Lower lobe of right lung (tissue), 2 donors: ENCODE measurements at regions not wholly inside any gene's neighbourhood (a gene's known extent, or its start where the extent isn't known, plus 50 kb on each side); places are given as distances from the start of the nearest gene placed in this dataset.
A peak's percentile ranks its signal among the peaks of the same experiment; 100 is the strongest.
"Not testable (repeated sequence)": the region's sequence is repeated elsewhere in the genome, so short reads cannot be mapped to it uniquely, and the experiment has no call there.

ENCODE experiments used
- ATAC-seq, 2 donors: fragments of 200-7000 bp; cut with Tn5 transposase; one replicate each; pipeline ENCODE4 v1.9.1; 2020 to 2022; ENCODE audit warnings: mild to moderate bottlenecking in 2 of 2, moderate library complexity in 2 of 2
- DNase-seq: peaks from one replicate; pipeline ENCODE4 v3.0.0-alpha.2; 2020
- H3K27ac ChIP-seq: fragments of 200-600 bp; one replicate; pipeline ENCODE4 v1.8.0; 2022
- H3K27me3 ChIP-seq: fragments of 200-600 bp; one replicate; pipeline ENCODE4 v1.8.0; 2022; ENCODE audit warnings: low read depth
- H3K36me3 ChIP-seq: fragments of 200-600 bp; one replicate; pipeline ENCODE4 v1.8.0; 2022; ENCODE audit warnings: mild to moderate bottlenecking
- H3K4me1 ChIP-seq: fragments of 200-600 bp; one replicate; pipeline ENCODE4 v1.8.0; 2022
- H3K4me3 ChIP-seq: fragments of 200-600 bp; one replicate; pipeline ENCODE4 v1.8.0; 2022; ENCODE audit warnings: mild to moderate bottlenecking
- H3K9me3 ChIP-seq: fragments of 200-600 bp; one replicate; pipeline ENCODE4 v1.8.0; 2022
- intact Hi-C: fragments of 100-400 bp; cut with DNase I; formaldehyde crosslinking; loops from one replicate; pipeline ENCODE4 v1.11.0; 2022
- donor health status: DM: no; HTN: yes; CAD: no; lungs with severe emphysema.

DNA sequence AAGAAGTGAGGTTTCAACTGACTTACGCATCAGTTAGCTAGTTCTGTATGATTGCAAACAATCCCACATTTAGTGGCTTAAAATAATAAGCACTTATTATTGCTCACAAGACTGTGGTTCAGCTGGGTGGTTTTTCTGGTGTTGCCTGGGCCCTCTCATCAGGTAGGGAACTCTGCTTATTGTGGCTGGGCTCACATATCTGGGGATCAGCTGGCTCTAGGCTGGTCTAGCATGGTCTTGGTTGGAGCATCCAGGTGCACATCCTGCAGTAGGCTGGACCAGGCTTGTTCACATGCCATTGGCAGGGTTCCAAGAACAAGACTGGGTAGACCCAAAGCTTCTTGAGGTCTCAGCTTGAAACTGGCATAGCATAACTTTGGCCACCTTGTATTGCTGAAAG is 317.4 kb upstream of the NOTCH2NLA start:
- H3K27me3 ChIP-seq, intact Hi-C loops, DNase-seq, H3K36me3 ChIP-seq, H3K27ac ChIP-seq, H3K4me1 ChIP-seq, H3K9me3 ChIP-seq, H3K4me3 ChIP-seq, ATAC-seq: not testable (repeated sequence)

DNA sequence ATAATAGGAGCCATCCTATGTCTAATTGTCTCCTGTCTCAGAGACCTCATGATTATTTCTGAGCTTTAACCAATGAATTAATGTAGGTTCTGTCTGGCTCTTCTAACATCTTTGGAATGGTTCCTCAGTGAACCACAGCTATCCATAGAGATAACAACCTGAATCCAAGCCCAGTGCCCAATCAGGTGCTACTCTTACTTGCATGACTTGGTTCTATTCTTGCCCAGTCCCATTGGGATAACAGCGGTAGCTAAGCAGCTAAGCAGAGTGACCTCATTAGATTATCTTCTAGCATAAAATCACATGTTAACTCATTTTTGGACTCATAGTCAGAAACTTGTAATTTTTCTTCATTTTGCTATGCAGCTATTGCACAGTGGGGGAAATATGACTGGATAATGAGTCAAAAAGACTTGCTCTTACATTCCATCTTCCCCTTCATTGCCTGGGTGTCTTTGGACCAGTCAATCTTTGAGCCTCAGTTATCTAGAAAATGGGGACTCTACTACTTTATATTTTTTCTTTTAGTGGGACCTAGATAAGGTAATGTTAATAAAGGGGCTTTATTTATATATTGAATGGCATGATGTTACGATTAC is 309.1 kb upstream of the NOTCH2NLA start:
- intact Hi-C loops, result not testable (repeated sequence)

DNA sequence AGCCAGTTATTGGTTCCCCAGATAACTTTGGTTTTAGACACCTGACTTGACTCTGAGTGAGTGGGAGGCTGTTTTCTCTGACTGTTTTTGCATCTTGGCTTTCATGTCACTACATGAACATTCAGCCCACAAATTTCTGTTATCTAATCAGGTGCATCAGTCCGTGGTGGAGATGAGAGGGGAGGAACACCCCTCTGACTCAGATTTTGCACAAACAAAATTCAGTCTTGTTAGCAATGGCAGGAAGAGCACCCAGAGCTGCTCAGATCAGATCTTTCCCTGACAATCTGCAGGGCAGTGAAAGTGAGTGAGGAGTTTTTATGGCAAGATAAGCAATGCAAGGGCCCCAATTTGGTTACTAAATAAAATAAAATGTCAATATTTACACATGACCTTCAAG is 307.2 kb upstream of the NOTCH2NLA start:
- H3K4me3 ChIP-seq, H3K36me3 ChIP-seq, H3K27me3 ChIP-seq, H3K9me3 ChIP-seq, ATAC-seq, H3K27ac ChIP-seq, DNase-seq, H3K4me1 ChIP-seq, intact Hi-C loops: not testable (repeated sequence)

More for the DNA sequence above, 309.1 kb upstream of the NOTCH2NLA start:
- H3K36me3 ChIP-seq, H3K4me3 ChIP-seq, ATAC-seq, H3K4me1 ChIP-seq, H3K27me3 ChIP-seq, H3K9me3 ChIP-seq, H3K27ac ChIP-seq, DNase-seq: not testable (repeated sequence)

DNA sequence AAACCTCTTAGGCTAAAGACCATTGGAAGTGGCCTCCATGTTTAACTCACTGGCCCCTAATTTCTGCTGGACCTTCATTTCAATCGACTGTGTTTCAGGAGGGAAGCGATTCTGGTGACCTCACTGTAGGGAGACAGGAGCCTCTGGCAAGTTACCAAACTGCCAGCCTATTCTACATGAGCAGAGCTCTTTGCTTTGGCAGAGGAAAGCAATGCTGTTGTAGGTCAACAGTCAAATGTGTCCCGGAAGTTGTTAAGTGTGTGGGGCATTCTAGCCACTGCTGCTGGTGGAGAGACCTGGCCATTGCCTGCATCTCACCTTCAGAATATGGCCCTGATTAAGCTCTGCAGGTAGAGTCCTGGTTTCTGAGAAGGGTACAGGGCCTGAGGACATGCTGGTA is 306.8 kb upstream of the NOTCH2NLA start:
- intact Hi-C loops, DNase-seq: not testable (repeated sequence)

DNA sequence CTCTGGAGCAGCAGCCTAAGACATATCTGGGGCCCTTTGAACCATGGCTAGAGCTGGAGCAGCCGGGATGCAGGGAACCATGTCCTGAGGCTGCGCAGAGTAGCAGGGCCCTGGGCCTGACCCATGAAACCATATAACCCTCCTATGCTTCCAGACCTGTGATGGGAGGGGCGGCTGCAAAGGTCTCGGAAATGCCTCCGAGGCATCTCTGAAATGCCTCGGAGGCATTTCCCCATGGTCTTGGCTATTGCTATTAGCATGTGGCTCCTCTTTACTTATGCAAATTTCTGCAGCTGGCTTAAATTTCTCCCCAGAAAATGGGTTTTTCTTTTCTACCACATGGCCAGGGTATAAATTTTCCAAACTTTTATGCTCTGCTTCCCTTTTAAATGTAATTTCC is 302.1 kb upstream of the NOTCH2NLA start:
- H3K27me3 ChIP-seq, DNase-seq, ATAC-seq, H3K27ac ChIP-seq, H3K4me1 ChIP-seq, intact Hi-C loops, H3K36me3 ChIP-seq, H3K4me3 ChIP-seq, H3K9me3 ChIP-seq: not testable (repeated sequence)

More for the DNA sequence above, 306.8 kb upstream of the NOTCH2NLA start:
- not testable (repeated sequence) for ATAC-seq, H3K9me3 ChIP-seq, H3K4me1 ChIP-seq, H3K4me3 ChIP-seq, H3K36me3 ChIP-seq, H3K27ac ChIP-seq, H3K27me3 ChIP-seq

DNA sequence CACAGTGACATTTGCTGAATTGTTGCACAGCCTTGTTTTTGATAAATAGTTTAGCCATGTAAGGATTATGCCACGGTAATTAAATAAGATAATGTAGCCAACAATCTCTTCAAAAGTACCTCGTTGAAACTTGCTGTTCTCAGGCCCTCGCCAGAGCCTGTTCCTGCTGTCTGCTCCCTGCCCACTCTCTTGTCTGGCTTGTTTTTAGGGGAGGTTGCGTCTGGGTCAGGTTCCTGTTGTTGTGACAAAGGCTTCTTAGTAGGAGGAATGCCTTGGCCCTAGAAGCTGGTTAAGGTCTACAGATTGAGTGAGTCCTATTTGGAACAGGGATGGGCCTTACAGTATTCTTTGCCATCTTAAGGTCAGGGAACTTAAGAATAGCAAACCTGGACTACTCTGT is 294.0 kb upstream of the NOTCH2NLA start:
- H3K27me3 ChIP-seq, intact Hi-C loops, H3K4me1 ChIP-seq, H3K27ac ChIP-seq, ATAC-seq, DNase-seq, H3K9me3 ChIP-seq, H3K4me3 ChIP-seq, H3K36me3 ChIP-seq: not testable (repeated sequence)

DNA sequence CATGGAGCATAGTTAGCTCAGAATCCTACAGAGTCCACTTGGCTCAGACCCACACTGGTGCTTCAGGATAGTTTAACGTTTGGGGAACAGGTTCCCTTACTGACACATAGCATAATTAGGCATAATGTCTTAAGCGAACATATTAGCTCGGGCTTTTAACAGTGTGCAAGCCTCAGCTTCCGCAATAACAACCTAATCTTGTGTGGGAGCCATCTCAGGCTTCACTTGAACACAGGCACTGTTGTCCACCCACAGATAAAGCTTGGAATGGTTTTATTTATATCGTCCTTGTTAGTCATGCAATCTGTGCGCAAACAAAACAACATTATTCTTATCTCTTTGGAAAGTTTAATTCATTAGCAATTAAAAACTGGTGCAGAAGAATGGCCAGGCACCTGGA is 293.5 kb upstream of the NOTCH2NLA start:
- H3K27me3 ChIP-seq, H3K4me3 ChIP-seq, H3K4me1 ChIP-seq, DNase-seq, H3K36me3 ChIP-seq, ATAC-seq, H3K27ac ChIP-seq, H3K9me3 ChIP-seq, intact Hi-C loops: not testable (repeated sequence)

DNA sequence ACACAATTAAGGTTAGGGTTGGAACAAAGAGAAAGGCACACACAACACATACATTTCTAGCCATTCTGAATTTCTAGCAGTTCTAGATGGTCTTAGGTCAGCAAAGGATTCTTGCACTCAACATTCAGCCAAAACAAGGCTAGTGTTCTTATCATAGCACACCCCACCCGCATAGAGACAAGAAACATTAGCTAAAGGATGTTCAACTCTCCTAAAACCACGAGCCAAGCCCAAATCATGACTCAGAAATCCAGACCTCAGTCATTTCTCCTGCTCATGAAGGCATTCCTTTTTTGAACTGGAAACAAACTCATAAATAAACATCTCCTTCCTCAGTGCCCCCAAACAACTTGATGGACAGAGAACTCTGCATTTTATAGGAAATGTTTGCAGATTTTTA is 293.0 kb upstream of the NOTCH2NLA start:
- intact Hi-C loops, DNase-seq, H3K27me3 ChIP-seq, ATAC-seq, H3K36me3 ChIP-seq, H3K4me1 ChIP-seq, H3K4me3 ChIP-seq, H3K9me3 ChIP-seq, H3K27ac ChIP-seq: not testable (repeated sequence)

DNA sequence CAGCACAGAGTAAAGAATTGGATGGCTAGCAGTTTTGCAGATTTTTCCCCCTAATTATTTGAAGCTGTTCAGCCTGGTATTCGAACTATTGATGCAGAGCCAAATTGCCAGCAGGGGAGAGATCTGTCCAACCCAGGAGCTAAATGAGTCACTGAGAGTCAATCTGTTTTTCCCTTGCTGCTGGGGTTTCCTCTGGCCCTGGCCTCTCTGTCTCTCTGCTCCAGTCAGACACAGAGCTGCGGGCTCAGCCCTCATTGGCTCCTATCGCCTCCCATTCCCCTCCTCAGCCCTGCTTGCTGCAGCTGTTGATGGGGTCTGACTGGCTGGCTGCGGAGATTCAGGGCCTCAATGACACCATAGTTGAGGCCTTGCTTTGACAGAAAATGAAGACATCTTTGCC is 284.9 kb upstream of the NOTCH2NLA start:
- H3K4me3 ChIP-seq, ATAC-seq, H3K4me1 ChIP-seq, H3K27ac ChIP-seq, intact Hi-C loops, H3K36me3 ChIP-seq, H3K27me3 ChIP-seq, H3K9me3 ChIP-seq, DNase-seq: not testable (repeated sequence)

DNA sequence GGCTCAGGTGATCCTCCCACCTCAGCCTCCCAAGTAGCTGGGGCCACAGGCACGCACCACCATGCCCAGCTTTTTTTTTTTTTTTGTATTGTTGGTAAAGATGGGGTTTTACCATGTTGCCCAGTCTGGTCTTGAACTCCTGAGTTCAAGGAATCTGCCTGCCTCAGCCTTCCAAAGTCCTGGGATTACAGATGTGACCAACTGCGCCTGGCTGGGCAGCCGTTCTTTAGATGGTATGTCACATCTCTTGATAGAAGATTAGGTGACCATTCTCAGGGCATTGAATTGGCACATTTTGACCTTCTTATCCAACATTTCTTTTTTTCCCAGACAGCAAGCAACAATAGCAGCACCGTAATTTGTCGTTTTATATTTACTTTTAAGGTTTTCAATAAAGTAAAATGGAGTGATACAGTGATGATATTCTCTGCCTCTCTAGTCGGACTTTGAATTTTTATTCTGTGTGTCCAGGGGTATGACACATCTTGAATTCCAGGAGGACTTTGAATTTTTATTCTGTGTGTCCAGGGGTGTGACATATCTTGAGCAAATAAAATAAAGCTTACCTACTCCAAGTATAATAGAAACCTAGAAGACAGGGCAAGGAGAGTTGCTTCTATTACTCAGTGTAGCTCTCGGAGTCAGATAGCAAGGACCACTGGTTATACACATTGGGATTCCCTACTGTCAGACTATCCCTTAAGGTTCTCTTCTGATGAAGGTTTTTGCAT is 282.4 kb upstream of the NOTCH2NLA start:
- H3K27ac ChIP-seq, ATAC-seq, H3K9me3 ChIP-seq, intact Hi-C loops, DNase-seq, H3K36me3 ChIP-seq, H3K4me1 ChIP-seq, H3K4me3 ChIP-seq, H3K27me3 ChIP-seq: not testable (repeated sequence)

DNA sequence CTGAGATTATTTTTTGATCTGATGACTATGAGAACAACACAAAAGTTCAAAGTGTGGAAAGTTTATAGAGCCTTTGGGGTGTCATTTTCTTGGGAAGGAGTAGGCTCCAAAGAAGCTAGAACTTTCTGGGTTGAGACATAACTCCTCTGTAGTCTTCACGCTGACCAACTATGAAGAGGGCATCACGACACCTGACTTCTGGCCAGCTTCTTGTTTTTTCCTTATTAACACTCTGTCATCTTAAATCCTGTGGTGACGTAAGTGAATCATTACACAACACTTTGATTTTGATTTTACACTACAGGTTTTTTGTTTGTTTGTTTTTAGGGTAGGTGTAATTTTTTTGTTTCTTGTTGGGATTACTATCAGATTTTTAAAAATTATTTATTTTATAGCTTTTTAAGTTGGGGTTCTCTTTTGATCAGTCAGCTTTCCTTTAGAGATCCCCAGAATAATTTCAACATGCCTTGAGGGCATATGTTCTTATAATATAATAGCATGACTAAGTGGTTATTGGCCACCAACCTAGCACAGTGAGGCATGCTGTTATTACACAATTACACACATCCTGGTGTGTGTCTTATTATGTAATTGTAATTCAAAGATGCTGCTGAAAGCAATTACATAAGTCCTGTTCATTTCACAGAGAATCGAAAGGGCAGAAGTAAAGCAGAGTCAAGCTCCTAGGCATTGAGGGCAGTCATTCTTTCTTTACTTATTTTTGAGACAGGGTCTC is 281.6 kb upstream of the NOTCH2NLA start:
- H3K9me3 ChIP-seq, H3K27me3 ChIP-seq, H3K36me3 ChIP-seq, intact Hi-C loops, H3K4me3 ChIP-seq, DNase-seq, H3K27ac ChIP-seq, H3K4me1 ChIP-seq: not testable (repeated sequence)
- ATAC-seq, result peak; percentile 68 to 69

DNA sequence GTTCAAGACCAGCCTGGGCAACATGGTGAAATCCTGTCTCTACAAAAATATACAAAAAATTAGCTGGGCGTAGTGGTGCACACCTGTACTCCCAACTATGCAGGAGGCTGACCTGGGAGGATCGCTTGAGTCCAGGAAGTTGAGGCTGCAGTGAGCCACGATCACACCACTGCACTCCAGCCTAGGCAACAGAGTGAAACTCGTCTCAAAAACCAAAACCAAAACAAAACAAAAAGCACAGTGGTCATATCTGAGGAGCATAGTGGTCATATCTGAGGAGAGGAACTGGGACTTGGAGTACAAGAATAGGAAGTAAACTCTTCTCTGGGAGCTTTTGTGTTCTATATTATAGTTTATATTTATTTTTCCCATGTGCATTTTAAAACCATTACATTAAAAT is 275.3 kb upstream of the NOTCH2NLA start:
- H3K27ac ChIP-seq, H3K4me3 ChIP-seq, DNase-seq, H3K36me3 ChIP-seq, H3K27me3 ChIP-seq, ATAC-seq, H3K9me3 ChIP-seq, H3K4me1 ChIP-seq, intact Hi-C loops: not testable (repeated sequence)

DNA sequence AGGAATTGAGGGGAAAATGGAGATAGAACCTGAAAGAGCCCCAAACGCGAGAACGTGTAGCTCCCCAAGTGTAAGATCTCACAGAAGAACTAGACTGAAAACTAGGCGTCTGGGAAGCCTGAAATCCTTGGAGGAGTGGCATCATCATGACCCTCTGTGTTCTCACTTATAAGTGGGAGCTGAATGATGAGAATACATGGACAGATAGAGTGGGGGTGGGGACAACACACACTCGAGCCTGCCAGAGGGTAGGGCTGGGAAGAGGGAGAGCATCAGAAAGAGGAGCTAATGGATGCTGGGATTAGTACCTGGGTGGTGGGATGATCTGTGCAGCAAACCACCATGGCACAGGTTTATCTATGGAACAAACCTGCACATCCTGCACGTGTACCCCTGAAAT is 258.7 kb upstream of the NOTCH2NLA start:
- H3K9me3 ChIP-seq, H3K27me3 ChIP-seq, H3K36me3 ChIP-seq, intact Hi-C loops, H3K4me3 ChIP-seq, H3K4me1 ChIP-seq, H3K27ac ChIP-seq, DNase-seq: not testable (repeated sequence)
- ATAC-seq, result peak in 1 of 2 donors; percentile 18

DNA sequence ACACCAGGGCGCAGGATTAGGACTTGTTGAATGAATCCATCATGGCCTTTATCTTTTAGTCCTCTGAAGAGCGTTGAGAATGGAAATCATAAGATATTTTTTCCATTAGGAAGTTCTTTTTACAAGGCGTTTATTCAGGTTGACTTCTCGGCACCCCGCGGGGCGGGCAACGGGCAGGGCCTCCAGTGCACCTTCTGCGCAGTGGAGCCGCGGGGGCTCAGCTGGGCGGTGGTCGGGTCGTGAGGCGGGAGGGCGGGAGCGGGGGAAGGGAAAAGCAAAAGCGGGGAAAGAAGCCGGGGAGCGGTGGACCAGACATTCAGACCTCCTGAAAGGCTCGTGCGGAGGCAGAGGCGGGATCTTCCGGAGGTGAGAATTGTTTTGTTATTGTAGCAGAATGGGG is 258.3 kb upstream of the NOTCH2NLA start:
- DNase-seq, H3K27me3 ChIP-seq, H3K9me3 ChIP-seq, intact Hi-C loops, H3K4me1 ChIP-seq, H3K36me3 ChIP-seq: not testable (repeated sequence)
- Histone ChIP-seq H3K4me3 (peak overlapping the region; percentile 40), H3K27ac (peak overlapping the region; percentile 49)
- peak in 1 of 2 donors; percentile 35 for ATAC-seq
